Activated CD4-positive, alpha-beta T cell treated with anti-CD3 and anti-CD28 coated beads, Interleukin-2, amount 10 ng/mL, durations not matched to agents 7 days and 5 days (primary cell): ENCODE measurements at regions not wholly inside any gene's neighbourhood (a gene's known extent, or its start where the extent isn't known, plus 50 kb on each side); places are given as distances from the start of the nearest gene placed in this dataset.

ENCODE experiments used
- CTCF ChIA-PET: fragments of 350-600 bp; sonication (Branson Sonifier 250); formaldehyde crosslinking; loops from one replicate; lab custom pipeline; 2021; ENCODE audit warnings: antibody characterized with exemption; lab: Charles Lee
- POLR2A ChIA-PET: fragments of 350-600 bp; sonication (Branson Sonifier 250); formaldehyde crosslinking; loops from one replicate; lab custom pipeline; 2021; ENCODE audit warnings: antibody characterized with exemption; lab: Charles Lee
- DNase-seq: peaks from one replicate; pipeline ENCODE4 v3.0.0-alpha.2; 2020
- H3K27ac Mint-ChIP-seq: one replicate; pipeline ENCODE4 v1.8.0; 2021; ENCODE audit warnings: mild to moderate bottlenecking, moderate library complexity, mixed read lengths
- H3K27me3 Mint-ChIP-seq: one replicate; pipeline ENCODE4 v1.8.0; 2021; ENCODE audit warnings: mixed read lengths
- H3K36me3 Mint-ChIP-seq: one replicate; pipeline ENCODE4 v1.8.0; 2021; ENCODE audit warnings: low read depth, mixed read lengths
- H3K4me1 Mint-ChIP-seq: one replicate; pipeline ENCODE4 v1.8.0; 2021; ENCODE audit warnings: mixed read lengths
- H3K4me3 Mint-ChIP-seq: one replicate; pipeline ENCODE4 v1.8.0; 2021; ENCODE audit warnings: mild to moderate bottlenecking, moderate library complexity, mixed read lengths
- H3K9me3 Mint-ChIP-seq: one replicate; pipeline ENCODE4 v1.8.0; 2021; ENCODE audit warnings: mixed read lengths

- Mint-ChIP-seq H3K27me3 (peaks cover 3% of the 10 kb centered on the region), H3K4me1 (no peaks in the 10 kb centered on the region), H3K4me3 (no peak overlapping the region), H3K36me3 (no peaks in the 10 kb centered on the region), H3K9me3 (no peaks in the 10 kb centered on the region), H3K27ac (no peak overlapping the region)
- POLR2A ChIA-PET, result no interaction called here
- CTCF ChIA-PET, result no interaction called here
- DNase-seq, result no peak
Observed at GRCh38 chr1:118269598-118269997, 84.6 kb upstream of the SPAG17 start.

GRCh38 chr1:118266436-118266835, 81.4 kb upstream of the SPAG17 start:
- ChIA-PET POLR2A (no interaction called here), CTCF (interaction anchor here (1.3 kb wide), 1 partner anchor 12 kb away, joined by 4 read pairs; no protein-coding TSS in a partner anchor)
- Mint-ChIP-seq H3K4me1 (no peaks in the 10 kb centered on the region), H3K27me3 (no peaks in the 10 kb centered on the region), H3K36me3 (no peaks in the 10 kb centered on the region), H3K4me3 (no peak overlapping the region), H3K27ac (no peak overlapping the region), H3K9me3 (no peaks in the 10 kb centered on the region)
- DNase-seq, result no peak

GRCh38 chr1:118264343-118264742, 79.3 kb upstream of the SPAG17 start:
- Mint-ChIP-seq H3K4me3 (no peak overlapping the region), H3K27ac (no peak overlapping the region), H3K36me3 (no peaks in the 10 kb centered on the region), H3K9me3 (no peaks in the 10 kb centered on the region), H3K4me1 (no peaks in the 10 kb centered on the region), H3K27me3 (no peaks in the 10 kb centered on the region)
- ChIA-PET CTCF (no interaction called here), POLR2A (no interaction called here)
- DNase-seq, result no peak

GRCh38 chr1:118262865-118263264, 77.8 kb upstream of the SPAG17 start:
- DNase-seq, result no peak
- H3K9me3 Mint-ChIP-seq, result no peaks in the 10 kb centered on the region
- no peaks in the 10 kb centered on the region for H3K36me3 Mint-ChIP-seq
- POLR2A ChIA-PET, result no interaction called here
- H3K27me3 Mint-ChIP-seq, result no peaks in the 10 kb centered on the region
- CTCF ChIA-PET, result no interaction called here
- no peak overlapping the region for H3K4me3 Mint-ChIP-seq
- H3K4me1 Mint-ChIP-seq, result no peaks in the 10 kb centered on the region
- H3K27ac Mint-ChIP-seq, result no peak overlapping the region

GRCh38 chr1:118258975-118259374, 73.9 kb upstream of the SPAG17 start:
- no peaks in the 10 kb centered on the region for H3K4me1 Mint-ChIP-seq
- ChIA-PET CTCF (no interaction called here), POLR2A (no interaction called here)
- no peaks in the 10 kb centered on the region for H3K36me3 Mint-ChIP-seq
- H3K27ac Mint-ChIP-seq, result no peak overlapping the region
- H3K9me3 Mint-ChIP-seq, result no peaks in the 10 kb centered on the region
- H3K4me3 Mint-ChIP-seq, result no peak overlapping the region
- no peak for DNase-seq
- no peaks in the 10 kb centered on the region for H3K27me3 Mint-ChIP-seq

- Mint-ChIP-seq H3K4me1 (no peaks in the 10 kb centered on the region), H3K27me3 (no peaks in the 10 kb centered on the region), H3K36me3 (no peaks in the 10 kb centered on the region), H3K4me3 (no peak overlapping the region), H3K9me3 (no peaks in the 10 kb centered on the region), H3K27ac (no peak overlapping the region)
- DNase-seq, result no peak
- CTCF ChIA-PET, result no interaction called here
- POLR2A ChIA-PET, result no interaction called here
Observed at GRCh38 chr1:118257946-118258345, 72.9 kb upstream of the SPAG17 start.

- DNase-seq, result no peak
- Mint-ChIP-seq H3K4me3 (no peak overlapping the region), H3K9me3 (no peaks in the 10 kb centered on the region), H3K36me3 (no peaks in the 10 kb centered on the region), H3K27ac (no peak overlapping the region), H3K27me3 (no peaks in the 10 kb centered on the region), H3K4me1 (no peaks in the 10 kb centered on the region)
- ChIA-PET POLR2A (no interaction called here), CTCF (interaction anchor here (0.6 to 1.6 kb wide), 3 partner anchors 12 to 565 kb away, joined by 3 to 4 read pairs (median 3); no protein-coding TSS in a partner anchor)
Observed at GRCh38 chr1:118254491-118255425, 69.7 kb upstream of the SPAG17 start.

- no peaks in the 10 kb centered on the region for H3K27me3 Mint-ChIP-seq
- H3K4me1 Mint-ChIP-seq, result no peaks in the 10 kb centered on the region
- no peak for DNase-seq
- H3K4me3 Mint-ChIP-seq, result no peak overlapping the region
- ChIA-PET CTCF (interaction anchor here (1.6 kb wide), 1 partner anchor 13 kb away, joined by 4 read pairs; no protein-coding TSS in a partner anchor), POLR2A (no interaction called here)
- H3K9me3 Mint-ChIP-seq, result no peaks in the 10 kb centered on the region
- H3K27ac Mint-ChIP-seq, result no peak overlapping the region
- H3K36me3 Mint-ChIP-seq, result no peaks in the 10 kb centered on the region
Observed at GRCh38 chr1:118254001-118254400, 69.0 kb upstream of the SPAG17 start.

- Mint-ChIP-seq H3K4me1 (no peaks in the 10 kb centered on the region), H3K27ac (no peak overlapping the region), H3K4me3 (no peak overlapping the region), H3K27me3 (no peaks in the 10 kb centered on the region), H3K36me3 (no peaks in the 10 kb centered on the region), H3K9me3 (no peaks in the 10 kb centered on the region)
- ChIA-PET CTCF (no interaction called here), POLR2A (no interaction called here)
- no peak for DNase-seq
Observed at GRCh38 chr1:118253053-118253915, 68.3 kb upstream of the SPAG17 start.

GRCh38 chr1:118252624-118253023, 67.6 kb upstream of the SPAG17 start:
- DNase-seq, result no peak
- Mint-ChIP-seq H3K9me3 (no peaks in the 10 kb centered on the region), H3K27me3 (no peaks in the 10 kb centered on the region), H3K36me3 (no peaks in the 10 kb centered on the region), H3K27ac (no peak overlapping the region), H3K4me3 (no peak overlapping the region), H3K4me1 (no peaks in the 10 kb centered on the region)
- ChIA-PET POLR2A (no interaction called here), CTCF (no interaction called here)

- Mint-ChIP-seq H3K27ac (no peak overlapping the region), H3K9me3 (no peaks in the 10 kb centered on the region), H3K36me3 (no peaks in the 10 kb centered on the region), H3K4me1 (no peaks in the 10 kb centered on the region), H3K4me3 (no peak overlapping the region), H3K27me3 (no peaks in the 10 kb centered on the region)
- DNase-seq, result no peak
- POLR2A ChIA-PET, result no interaction called here
- CTCF ChIA-PET, result interaction anchor here (0.6 kb wide), 1 partner anchor 87 kb away, joined by 3 read pairs; no protein-coding TSS in a partner anchor
Observed at GRCh38 chr1:118250232-118250631, 65.2 kb upstream of the SPAG17 start.

GRCh38 chr1:118249641-118250040, 64.6 kb upstream of the SPAG17 start:
- ChIA-PET POLR2A (no interaction called here), CTCF (no interaction called here)
- no peaks in the 10 kb centered on the region for H3K27me3 Mint-ChIP-seq
- no peaks in the 10 kb centered on the region for H3K36me3 Mint-ChIP-seq
- no peaks in the 10 kb centered on the region for H3K9me3 Mint-ChIP-seq
- no peak for DNase-seq
- H3K4me1 Mint-ChIP-seq, result no peaks in the 10 kb centered on the region
- no peak overlapping the region for H3K4me3 Mint-ChIP-seq
- no peak overlapping the region for H3K27ac Mint-ChIP-seq

GRCh38 chr1:118247593-118247992, 62.6 kb upstream of the SPAG17 start:
- no peak overlapping the region for H3K4me3 Mint-ChIP-seq
- no peaks in the 10 kb centered on the region for H3K9me3 Mint-ChIP-seq
- H3K36me3 Mint-ChIP-seq, result no peaks in the 10 kb centered on the region
- ChIA-PET CTCF (no interaction called here), POLR2A (no interaction called here)
- no peaks in the 10 kb centered on the region for H3K27me3 Mint-ChIP-seq
- no peak for DNase-seq
- H3K27ac Mint-ChIP-seq, result no peak overlapping the region
- no peaks in the 10 kb centered on the region for H3K4me1 Mint-ChIP-seq
